GM23338 (cell line): ENCODE measurements at regions not wholly inside any gene's neighbourhood (a gene's known extent, or its start where the extent isn't known, plus 50 kb on each side); places are given as distances from the start of the nearest gene placed in this dataset.

Source experiments
- ATAC-seq: fragments of 200-7000 bp; cut with Tn5 transposase; 3 replicates; pipeline ENCODE4 v1.9.1; 2020
- DNase-seq: peaks from one replicate; pipeline ENCODE4 v3.0.0-alpha.2; 2015; ENCODE audit warnings: low spot score
- H2AFZ ChIP-seq: fragments of 200-600 bp; sonication (generic); 2 replicates; pipeline ENCODE4 v1.8.0; 2016; ENCODE audit warnings: antibody characterized with exemption, mild to moderate bottlenecking, moderate library complexity
- H3F3A ChIP-seq: fragments of 200-600 bp; sonication (generic); replicated peaks from 2 replicates; pipeline ENCODE4 v1.8.0; 2017; ENCODE audit warnings: antibody characterized with exemption, mixed run types, low read depth
- H3K27ac ChIP-seq: fragments of 200-600 bp; sonication (generic); 2 replicates; pipeline ENCODE4 v1.6.1; 2016; ENCODE audit warnings: low read depth
- H3K27me3 ChIP-seq: fragments of 200-600 bp; sonication (generic); 2 replicates; pipeline ENCODE4 v1.8.0; 2016; ENCODE audit warnings: mild to moderate bottlenecking, mixed run types, moderate library complexity; ENCODE audit not compliant: insufficient read depth
- H3K36me3 ChIP-seq: fragments of 200-600 bp; sonication (generic); 2 replicates; pipeline ENCODE4 v1.8.0; 2016; ENCODE audit warnings: mild to moderate bottlenecking; ENCODE audit not compliant: insufficient read depth
- H3K4me1 ChIP-seq: fragments of 200-600 bp; sonication (generic); 2 replicates; pipeline ENCODE4 v1.8.0; 2016; ENCODE audit warnings: mild to moderate bottlenecking, moderate library complexity; ENCODE audit not compliant: insufficient read depth
- H3K4me2 ChIP-seq: fragments of 200-600 bp; sonication (generic); 2 replicates; pipeline ENCODE4 v1.7.1; 2017; ENCODE audit warnings: mixed run types
- H3K4me3 ChIP-seq: fragments of 200-600 bp; sonication (generic); 2 replicates; pipeline ENCODE4 v1.6.1; 2016; ENCODE audit warnings: mixed run types
- H3K79me2 ChIP-seq: fragments of 200-600 bp; sonication (generic); replicated peaks from 2 replicates; pipeline ENCODE4 v1.8.0; 2017; ENCODE audit warnings: mild to moderate bottlenecking; ENCODE audit not compliant: insufficient read depth
- H3K9me2 ChIP-seq: fragments of 200-600 bp; sonication (generic); 2 replicates; pipeline ENCODE4 v1.8.0; 2017; ENCODE audit not compliant: insufficient read depth
- H4K20me1 ChIP-seq: fragments of 200-600 bp; sonication (generic); replicated peaks from 2 replicates; pipeline ENCODE4 v1.8.0; 2017; ENCODE audit warnings: mild to moderate bottlenecking; ENCODE audit not compliant: insufficient read depth
- H3K27ac Mint-ChIP-seq: 2 replicates; pipeline ENCODE4 v1.8.0; 2020; ENCODE audit warnings: inconsistent platforms, mild to moderate bottlenecking, moderate library complexity, mixed read lengths
- H3K27me3 Mint-ChIP-seq: 3 replicates; pipeline ENCODE4 v1.8.0; 2022; ENCODE audit warnings: low read depth, mild to moderate bottlenecking, moderate library complexity, mixed read lengths, inconsistent platforms; ENCODE audit not compliant: insufficient read depth, poor library complexity
- H3K36me3 Mint-ChIP-seq: 3 replicates; pipeline ENCODE4 v1.8.0; 2021; ENCODE audit warnings: low read depth, mild to moderate bottlenecking, inconsistent platforms, moderate library complexity, mixed read lengths
- H3K4me1 Mint-ChIP-seq: 3 replicates; pipeline ENCODE4 v1.8.0; 2020; ENCODE audit warnings: mild to moderate bottlenecking, inconsistent platforms, mixed read lengths
- H3K4me3 Mint-ChIP-seq: 3 replicates; pipeline ENCODE4 v1.8.0; 2021; ENCODE audit warnings: moderate library complexity, mild to moderate bottlenecking, inconsistent platforms, mixed read lengths
- H3K9me3 Mint-ChIP-seq: 3 replicates; pipeline ENCODE4 v1.8.0; 2020; ENCODE audit warnings: moderate library complexity, mild to moderate bottlenecking, inconsistent platforms, mixed read lengths
- CREB1 ChIP-seq: fragments of 250-450 bp; sonication (Bioruptor Pico); IDR thresholded peaks from 2 replicates; pipeline ENCODE4 v1.5.0; 2020; ENCODE audit warnings: low read depth, mild to moderate bottlenecking, moderate library complexity
- CTCF ChIP-seq, 2 experiments: fragments of 200-600 bp in 1 of 2; sonication (generic) in 1 of 2; conservative IDR thresholded peaks; 2 replicates each; pipeline versions ENCODE4 v1.5.1 to v1.6.1; 2016 to 2017; ENCODE audit warnings: antibody characterized with exemption in 2 of 2, low read depth in 2 of 2, mild to moderate bottlenecking in 2 of 2, moderate library complexity in 1 of 2
- ETS1 ChIP-seq: IDR thresholded peaks from 2 replicates; pipeline ENCODE4 v1.6.1; 2016; ENCODE audit warnings: antibody characterized with exemption
- EZH2 ChIP-seq: fragments of 200-600 bp; sonication (generic); IDR thresholded peaks from one replicate; pipeline ENCODE4 v1.8.0; 2017; ENCODE audit warnings: antibody characterized with exemption, mild to moderate bottlenecking, low read depth; ENCODE audit not compliant: unreplicated experiment
- EZH2phosphoT487 ChIP-seq: fragments of 200-600 bp; sonication (generic); IDR thresholded peaks from one replicate; pipeline ENCODE4 v1.8.1; 2018; ENCODE audit warnings: antibody characterized with exemption; ENCODE audit not compliant: unreplicated experiment
- JUNB ChIP-seq: IDR thresholded peaks from one replicate; pipeline ENCODE4 v1.6.1; 2016; ENCODE audit warnings: antibody characterized with exemption; ENCODE audit not compliant: unreplicated experiment
- NANOG ChIP-seq: IDR thresholded peaks from 2 replicates; pipeline ENCODE4 v1.6.1; 2016; ENCODE audit warnings: antibody characterized with exemption, borderline replicate concordance
- POLR2AphosphoS5 ChIP-seq: IDR thresholded peaks from 2 replicates; pipeline ENCODE4 v1.6.1; 2016; ENCODE audit warnings: antibody characterized with exemption, low read depth
- REST ChIP-seq: IDR thresholded peaks from one replicate; pipeline ENCODE4 v1.6.1; 2018; ENCODE audit warnings: antibody characterized with exemption; ENCODE audit not compliant: unreplicated experiment
- STAT1 ChIP-seq: IDR thresholded peaks from one replicate; pipeline ENCODE4 v1.6.1; 2016; ENCODE audit warnings: antibody characterized with exemption; ENCODE audit not compliant: unreplicated experiment
- ZNF114 ChIP-seq: fragments of 250-450 bp; sonication (Bioruptor Pico); IDR thresholded peaks from 2 replicates; pipeline ENCODE4 v1.5.0; 2020; ENCODE audit warnings: mild to moderate bottlenecking, moderate library complexity
- ZNF331 ChIP-seq: fragments of 250-450 bp; sonication (Bioruptor Pico); IDR thresholded peaks from 2 replicates; pipeline ENCODE4 v1.5.0; 2020; ENCODE audit warnings: low read depth, mild to moderate bottlenecking, moderate library complexity
- ZNF462 ChIP-seq: fragments of 250-450 bp; sonication (Bioruptor Pico); IDR thresholded peaks from 2 replicates; pipeline ENCODE4 v1.5.0; 2020; ENCODE audit warnings: mild to moderate bottlenecking, moderate library complexity

GRCh38 chr12:58189893-58190292, 248.5 kb downstream of the ATP23 start:
- Histone ChIP-seq H4K20me1 (no peaks in the 10 kb centered on the region), H3K27ac (no peak overlapping the region), H2AFZ (no peak overlapping the region), H3K27me3 (no peaks in the 10 kb centered on the region), H3K36me3 (no peaks in the 10 kb centered on the region), H3F3A (no peaks in the 10 kb centered on the region), H3K4me2 (no peak overlapping the region), H3K9me2 (no peaks in the 10 kb centered on the region; the same call in 1 of the 2 replicates), H3K79me2 (no peaks in the 10 kb centered on the region), H3K4me3 (no peak overlapping the region), H3K4me1 (no peaks in the 10 kb centered on the region)
- TF ChIP-seq POLR2AphosphoS5 (no peak), EZH2phosphoT487 (no peak), REST (no peak), STAT1 (no peak), NANOG (no peak), CREB1 (no peak), EZH2 (no peak), ETS1 (no peak), CTCF (conservative IDR thresholded peaks at IDR 0.05; ENCODE audit: low read depth in 2 of 2) (no peak), ZNF462 (CRISPR knock-in tag) (no peak), ZNF114 (CRISPR knock-in tag) (no peak), JUNB (no peak), ZNF331 (CRISPR knock-in tag) (no peak)
- H3K4me1 Mint-ChIP-seq = no peaks in the 10 kb centered on the region
- no peaks in the 10 kb centered on the region for H3K36me3 Mint-ChIP-seq
- ATAC-seq = no peak
- H3K27ac Mint-ChIP-seq = no peak overlapping the region
- H3K4me3 Mint-ChIP-seq = no peak overlapping the region
- no peaks in the 10 kb centered on the region for H3K27me3 Mint-ChIP-seq
- no peak for DNase-seq
- H3K9me3 Mint-ChIP-seq = peaks cover 7% of the 10 kb centered on the region; the same call in 1 of the 3 replicates
